CD14-positive monocyte (primary cell): ENCODE measurements at regions not wholly inside any gene's neighbourhood (a gene's known extent, or its start where the extent isn't known, plus 50 kb on each side); places are given as distances from the start of the nearest gene placed in this dataset.

Experiments used
- DNase-seq, 3 donors: peaks; one replicate each; pipeline ENCODE4 v3.0.0-alpha.2; 2011 to 2022
- H2AFZ ChIP-seq: 2 replicates; pipeline ENCODE4 v1.6.0; 2012; ENCODE audit warnings: mild to moderate bottlenecking, low read depth, low read length, inconsistent platforms; ENCODE audit not compliant: insufficient read depth, poor library complexity, severe bottlenecking
- H3K27ac ChIP-seq, 2 donors: 1 replicate in 1 of 2; 2 replicates in 1 of 2; pipeline ENCODE4 v1.5.1; 2012 to 2013; ENCODE audit warnings: low read length in 2 of 2, control low read depth in 1 of 2, inconsistent platforms in 1 of 2, low read depth in 1 of 2, mild to moderate bottlenecking in 1 of 2
- H3K27me3 ChIP-seq, 2 donors: one replicate each; pipeline versions ENCODE4 v1.6.0 to v1.6.1; 2011 to 2013; ENCODE audit warnings: low read length in 2 of 2; ENCODE audit not compliant: control insufficient read depth in 2 of 2, insufficient read depth in 2 of 2
- H3K36me3 ChIP-seq, 2 donors: replicated peaks in 1 of 2; 1 replicate in 1 of 2; 2 replicates in 1 of 2; pipeline versions ENCODE4 v1.5.1 to v1.6.1; 2012 to 2013; ENCODE audit warnings: low read length in 2 of 2, control low read depth in 1 of 2, inconsistent platforms in 1 of 2, mild to moderate bottlenecking in 1 of 2; ENCODE audit not compliant: insufficient read depth in 2 of 2, control insufficient read depth in 1 of 2
- H3K4me1 ChIP-seq, 2 donors: 1 replicate in 1 of 2; 2 replicates in 1 of 2; pipeline versions ENCODE4 v1.5.1 to v1.6.1; 2012 to 2013; ENCODE audit warnings: low read length in 2 of 2, control low read depth in 1 of 2, inconsistent platforms in 1 of 2, mild to moderate bottlenecking in 1 of 2, moderate library complexity in 1 of 2; ENCODE audit not compliant: insufficient read depth in 2 of 2, control insufficient read depth in 1 of 2
- H3K4me2 ChIP-seq: replicated peaks from 2 replicates; pipeline ENCODE3; 2012; ENCODE audit warnings: low read length, moderate library complexity, mild to moderate bottlenecking; ENCODE audit not compliant: poor library complexity, severe bottlenecking; ENCODE audit errors: extremely low read depth
- H3K4me3 ChIP-seq, 3 experiments: fragments of 200-600 bp in 1 of 3; sonication (generic) in 1 of 3; replicated peaks in 1 of 3; 1 replicate in 2 of 3; 2 replicates in 1 of 3; pipeline ENCODE4 v1.5.1; 2011 to 2013; ENCODE audit warnings: low read length in 3 of 3, mild to moderate bottlenecking in 3 of 3, control low read depth in 2 of 3, low read depth in 2 of 3, inconsistent platforms in 1 of 3, moderate library complexity in 1 of 3
- H3K79me2 ChIP-seq: 2 replicates; pipeline ENCODE4 v1.6.0; 2012; ENCODE audit warnings: mild to moderate bottlenecking, control low read depth, inconsistent platforms, low read length, moderate library complexity; ENCODE audit not compliant: insufficient read depth
- H3K9ac ChIP-seq: 2 replicates; pipeline ENCODE4 v1.6.0; 2017; ENCODE audit warnings: low read length, mild to moderate bottlenecking; ENCODE audit not compliant: insufficient read depth, poor library complexity, severe bottlenecking
- H3K9me3 ChIP-seq, 2 donors: replicated peaks in 1 of 2; 1 replicate in 1 of 2; 2 replicates in 1 of 2; pipeline versions ENCODE4 v1.5.1 to v1.6.1; 2012 to 2013; ENCODE audit warnings: low read length in 2 of 2, control low read depth in 1 of 2; ENCODE audit not compliant: control insufficient read depth in 1 of 2, insufficient read depth in 1 of 2
- H4K20me1 ChIP-seq: 2 replicates; pipeline ENCODE4 v1.6.0; 2012; ENCODE audit warnings: mild to moderate bottlenecking, low read length, control low read depth, moderate library complexity; ENCODE audit not compliant: insufficient read depth
- H3K27ac Mint-ChIP-seq, 7 donors: one replicate each; pipeline ENCODE4 v1.8.0; 2020; ENCODE audit warnings: mild to moderate bottlenecking in 7 of 7, mixed read lengths in 7 of 7, moderate library complexity in 6 of 7, inconsistent platforms in 2 of 7
- H3K27me3 Mint-ChIP-seq, 3 donors: one replicate each; pipeline ENCODE4 v1.8.0; 2021 to 2022; ENCODE audit warnings: low read depth in 3 of 3, mild to moderate bottlenecking in 3 of 3, mixed read lengths in 3 of 3, moderate library complexity in 3 of 3, inconsistent platforms in 1 of 3
- H3K36me3 Mint-ChIP-seq, 2 donors: one replicate each; pipeline ENCODE4 v1.8.0; 2020; ENCODE audit warnings: mixed read lengths in 2 of 2, inconsistent platforms in 1 of 2, mild to moderate bottlenecking in 1 of 2
- H3K4me1 Mint-ChIP-seq: one replicate; pipeline ENCODE4 v1.8.0; 2020; ENCODE audit warnings: mild to moderate bottlenecking, mixed read lengths
- H3K4me3 Mint-ChIP-seq, 2 donors: one replicate each; pipeline ENCODE4 v1.8.0; 2020; ENCODE audit warnings: mild to moderate bottlenecking in 2 of 2, mixed read lengths in 2 of 2, moderate library complexity in 1 of 2
- H3K9me3 Mint-ChIP-seq, 7 donors: one replicate each; pipeline ENCODE4 v1.8.0; 2020 to 2022; ENCODE audit warnings: mixed read lengths in 7 of 7, mild to moderate bottlenecking in 6 of 7, moderate library complexity in 6 of 7, inconsistent platforms in 2 of 7
- CTCF ChIP-seq: fragments of 200-600 bp; IDR thresholded peaks from one replicate; pipeline ENCODE4 v1.8.0; 2022; ENCODE audit warnings: antibody characterized with exemption, mild to moderate bottlenecking
- WGBS: methylation state at CpG from one replicate; pipeline ENCODE4 v1.1.5; 2013; ENCODE audit warnings: missing lambda C conversion rate; ENCODE audit not compliant: insufficient coverage; 5-methylcytosine and 5-hydroxymethylcytosine counted together
- intact Hi-C, 2 donors: fragments of 100-400 bp; cut with micrococcal nuclease; formaldehyde crosslinking; loops; one replicate each; pipeline versions ENCODE4 v1.15.0 to v1.15.1; 2023

GRCh38 chr6:44666324-44666723, 278.8 kb downstream of the CDC5L start:
- intact Hi-C loops: no loop called here
- Histone ChIP-seq H4K20me1 (no peaks in the 10 kb centered on the region), H3K9ac (no peak overlapping the region), H2AFZ (no peak overlapping the region), H3K27ac (no peak overlapping the region), H3K4me2 (no peak overlapping the region), H3K79me2 (no peaks in the 10 kb centered on the region), H3K4me3 (no peak overlapping the region), H3K36me3 (no peaks in the 10 kb centered on the region), H3K9me3 (no peaks in the 10 kb centered on the region), H3K4me1 (no peaks in the 10 kb centered on the region), H3K27me3 (no peaks in the 10 kb centered on the region)
- DNase-seq: no peak
- Mint-ChIP-seq H3K4me3 (no peak overlapping the region), H3K27ac (no peak overlapping the region), H3K4me1 (no peaks in the 10 kb centered on the region), H3K36me3 (no peaks in the 10 kb centered on the region), H3K27me3 (peaks cover 0 to 4% (median 1%) of the 10 kb centered on the region in 3 donors), H3K9me3 (no peaks in the 10 kb centered on the region)
- no peak for TF ChIP-seq CTCF
- no CpG with 5 or more reads among the region's 3 CpGs for WGBS

- Histone ChIP-seq H4K20me1 (no peaks in the 10 kb centered on the region), H3K9me3 (no peaks in the 10 kb centered on the region), H3K27ac (no peak overlapping the region), H3K36me3 (no peaks in the 10 kb centered on the region), H3K4me2 (no peak overlapping the region), H2AFZ (no peak overlapping the region), H3K4me3 (no peak overlapping the region), H3K4me1 (no peaks in the 10 kb centered on the region), H3K9ac (no peak overlapping the region), H3K27me3 (no peaks in the 10 kb centered on the region), H3K79me2 (no peaks in the 10 kb centered on the region)
- H3K36me3 Mint-ChIP-seq: no peaks in the 10 kb centered on the region
- H3K4me3 Mint-ChIP-seq: no peak overlapping the region
- no peaks in the 10 kb centered on the region for H3K4me1 Mint-ChIP-seq
- H3K9me3 Mint-ChIP-seq: no peaks in the 10 kb centered on the region
- H3K27me3 Mint-ChIP-seq: peaks cover 0 to 3% (median 1%) of the 10 kb centered on the region in 3 donors
- no peak for DNase-seq
- TF ChIP-seq CTCF: no peak
- no CpG with 5 or more reads among the region's 3 CpGs for WGBS
- intact Hi-C loops: no loop called here
- H3K27ac Mint-ChIP-seq: no peak overlapping the region
Observed at GRCh38 chr6:44667226-44667625, 279.7 kb downstream of the CDC5L start.
